ENCODE measurements at regions not wholly inside any gene's neighbourhood (a gene's known extent, or its start where the extent isn't known, plus 50 kb on each side); places are given as distances from the start of the nearest gene placed in this dataset.

DNA sequence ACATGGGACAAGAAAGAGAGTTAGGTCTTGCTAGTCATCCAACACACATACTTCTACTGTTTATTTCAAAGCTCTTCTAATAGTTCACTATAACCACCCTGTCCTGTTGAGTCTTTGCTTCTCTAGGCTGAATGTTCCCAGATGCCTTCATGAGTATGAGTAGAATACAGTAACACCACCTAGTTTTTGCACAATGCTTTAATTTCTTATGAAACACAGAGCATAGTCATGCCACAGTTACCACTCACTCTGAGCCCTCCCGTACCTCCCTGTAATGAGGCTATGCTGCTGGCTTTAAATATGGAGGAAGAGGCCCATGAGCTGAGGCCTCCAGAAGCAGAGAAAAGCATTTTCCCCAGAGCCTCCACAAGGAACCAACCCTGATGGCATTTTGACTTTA lies 75.0 kb upstream of the SLC1A3 start:
- Mint-ChIP-seq H3K9me3 (peaks cover 0 to 6% (median 0%) of the 10 kb centered on the region in 7 donors), H3K27ac (peak overlapping the region in 1 of 7 donors; percentile 59), H3K27me3 (ENCODE audit: low read depth in 3 of 3) (peaks cover 0 to 3% (median 0%) of the 10 kb centered on the region in 3 donors), H3K36me3 (no peaks in the 10 kb centered on the region), H3K4me1 (peaks cover 22% of the 10 kb centered on the region), H3K4me3 (no peak overlapping the region)
- H3K27ac ChIP-seq (ENCODE audit: low read depth in 1 of 2, low read length in 2 of 2), result no peak overlapping the region
- H3K79me2 ChIP-seq (ENCODE audit: insufficient read depth, low read length), result no peaks in the 10 kb centered on the region
- H3K4me3 ChIP-seq (replicated peaks in 1 of 3; ENCODE audit: low read depth in 2 of 3, low read length in 3 of 3), result no peak overlapping the region
- no peak overlapping the region for H3K9ac ChIP-seq (ENCODE audit: insufficient read depth, low read length, poor library complexity, severe bottlenecking)
- TF ChIP-seq, protein P1, sequence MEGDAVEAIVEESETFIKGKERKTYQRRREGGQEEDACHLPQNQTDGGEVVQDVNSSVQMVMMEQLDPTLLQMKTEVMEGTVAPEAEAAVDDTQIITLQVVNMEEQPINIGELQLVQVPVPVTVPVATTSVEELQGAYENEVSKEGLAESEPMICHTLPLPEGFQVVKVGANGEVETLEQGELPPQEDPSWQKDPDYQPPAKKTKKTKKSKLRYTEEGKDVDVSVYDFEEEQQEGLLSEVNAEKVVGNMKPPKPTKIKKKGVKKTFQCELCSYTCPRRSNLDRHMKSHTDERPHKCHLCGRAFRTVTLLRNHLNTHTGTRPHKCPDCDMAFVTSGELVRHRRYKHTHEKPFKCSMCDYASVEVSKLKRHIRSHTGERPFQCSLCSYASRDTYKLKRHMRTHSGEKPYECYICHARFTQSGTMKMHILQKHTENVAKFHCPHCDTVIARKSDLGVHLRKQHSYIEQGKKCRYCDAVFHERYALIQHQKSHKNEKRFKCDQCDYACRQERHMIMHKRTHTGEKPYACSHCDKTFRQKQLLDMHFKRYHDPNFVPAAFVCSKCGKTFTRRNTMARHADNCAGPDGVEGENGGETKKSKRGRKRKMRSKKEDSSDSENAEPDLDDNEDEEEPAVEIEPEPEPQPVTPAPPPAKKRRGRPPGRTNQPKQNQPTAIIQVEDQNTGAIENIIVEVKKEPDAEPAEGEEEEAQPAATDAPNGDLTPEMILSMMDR (IDR thresholded peaks at IDR 0.05), result no peak
- no CpG with 5 or more reads among the region's 1 CpG for WGBS (ENCODE audit: insufficient coverage)
- H3K9me3 ChIP-seq (replicated peaks in 1 of 2; ENCODE audit: control insufficient read depth in 1 of 2, insufficient read depth in 1 of 2, low read length in 2 of 2), result no peaks in the 10 kb centered on the region
- H4K20me1 ChIP-seq (ENCODE audit: insufficient read depth, low read length), result no peaks in the 10 kb centered on the region
- H3K27me3 ChIP-seq (ENCODE audit: control insufficient read depth in 2 of 2, insufficient read depth in 2 of 2, low read length in 2 of 2), result no peaks in the 10 kb centered on the region
- DNase-seq, result no peak
- no peaks in the 10 kb centered on the region for H3K36me3 ChIP-seq (replicated peaks in 1 of 2; ENCODE audit: control insufficient read depth in 1 of 2, insufficient read depth in 2 of 2, low read length in 2 of 2)
- peaks cover 11 to 13% of the 10 kb centered on the region in 2 donors for H3K4me1 ChIP-seq (ENCODE audit: control insufficient read depth in 1 of 2, insufficient read depth in 2 of 2, low read length in 2 of 2)
- intact Hi-C loops (cut with micrococcal nuclease), result no loop called here
- H2AFZ ChIP-seq (ENCODE audit: insufficient read depth, low read depth, low read length, poor library complexity, severe bottlenecking), result no peak overlapping the region
- no peak overlapping the region for H3K4me2 ChIP-seq (replicated peaks; ENCODE audit: extremely low read depth, low read length, poor library complexity, severe bottlenecking)

- H3K4me3 Mint-ChIP-seq, result no peak overlapping the region
- Histone ChIP-seq H3K4me1 (ENCODE audit: control insufficient read depth in 1 of 2, insufficient read depth in 2 of 2, low read length in 2 of 2) (no peaks in the 10 kb centered on the region), H3K36me3 (replicated peaks in 1 of 2; ENCODE audit: control insufficient read depth in 1 of 2, insufficient read depth in 2 of 2, low read length in 2 of 2) (no peaks in the 10 kb centered on the region), H3K79me2 (ENCODE audit: insufficient read depth, low read length) (no peaks in the 10 kb centered on the region), H3K27ac (ENCODE audit: low read depth in 1 of 2, low read length in 2 of 2) (no peak overlapping the region), H3K9me3 (replicated peaks in 1 of 2; ENCODE audit: control insufficient read depth in 1 of 2, insufficient read depth in 1 of 2, low read length in 2 of 2) (no peaks in the 10 kb centered on the region), H3K9ac (ENCODE audit: insufficient read depth, low read length, poor library complexity, severe bottlenecking) (no peak overlapping the region), H2AFZ (ENCODE audit: insufficient read depth, low read depth, low read length, poor library complexity, severe bottlenecking) (no peak overlapping the region), H4K20me1 (ENCODE audit: insufficient read depth, low read length) (no peaks in the 10 kb centered on the region), H3K27me3 (ENCODE audit: control insufficient read depth in 2 of 2, insufficient read depth in 2 of 2, low read length in 2 of 2) (no peaks in the 10 kb centered on the region), H3K4me3 (replicated peaks in 1 of 3; ENCODE audit: low read depth in 2 of 3, low read length in 3 of 3) (no peak overlapping the region), H3K4me2 (replicated peaks; ENCODE audit: extremely low read depth, low read length, poor library complexity, severe bottlenecking) (no peak overlapping the region)
- no peaks in the 10 kb centered on the region for H3K36me3 Mint-ChIP-seq
- DNase-seq, result no peak
- TF ChIP-seq, protein P1 (IDR thresholded peaks at IDR 0.05), result no peak
- peaks cover 5% of the 10 kb centered on the region for H3K4me1 Mint-ChIP-seq
- H3K9me3 Mint-ChIP-seq, result no peaks in the 10 kb centered on the region
- no peak overlapping the region for H3K27ac Mint-ChIP-seq
- intact Hi-C loops (cut with micrococcal nuclease), result no loop called here
- H3K27me3 Mint-ChIP-seq (ENCODE audit: low read depth in 3 of 3), result peaks cover 0 to 1% (median 0%) of the 10 kb centered on the region in 3 donors
- WGBS (ENCODE audit: insufficient coverage), result 86% methylated on average over 4 of the region's 5 CpGs
These were observed 71.0 kb upstream of the SLC1A3 start for GRCh38 chr5:36535378-36535777.
